Neural cell (in vitro differentiated cells): ENCODE measurements at regions not wholly inside any gene's neighbourhood (a gene's known extent, or its start where the extent isn't known, plus 50 kb on each side); places are given as distances from the start of the nearest gene placed in this dataset.

Experiments
- H2AFZ ChIP-seq: fragments of 200-600, 300-800 bp; sonication (generic), shearing (Covaris generic); 2 replicates; pipeline ENCODE4 v1.6.0; 2014; ENCODE audit warnings: low read depth, mild to moderate bottlenecking, antibody characterized with exemption, low read length, moderate library complexity
- H3F3A ChIP-seq: fragments of 200-600 bp; shearing (Covaris generic); 2 replicates; pipeline ENCODE4 v1.6.1; 2016; ENCODE audit warnings: mild to moderate bottlenecking, moderate library complexity, mixed read lengths, antibody characterized with exemption, low read length; ENCODE audit not compliant: insufficient read depth, poor library complexity, severe bottlenecking
- H3K27ac ChIP-seq: fragments of 200-600, 300-800 bp; sonication (generic), shearing (Covaris generic); 2 replicates; pipeline ENCODE4 v1.5.1; 2014; ENCODE audit warnings: mild to moderate bottlenecking, low read length, moderate library complexity
- H3K27me3 ChIP-seq: fragments of 300-800, 200-600 bp; sonication (generic), shearing (Covaris generic); 2 replicates; pipeline ENCODE4 v1.6.0; 2014; ENCODE audit warnings: mild to moderate bottlenecking, low read depth, low read length, moderate library complexity; ENCODE audit not compliant: insufficient read depth
- H3K36me3 ChIP-seq: fragments of 300-800, 200-600 bp; sonication (generic), shearing (Covaris generic); 2 replicates; pipeline ENCODE4 v1.5.1; 2014; ENCODE audit warnings: mild to moderate bottlenecking, antibody characterized with exemption, low read length, moderate library complexity; ENCODE audit not compliant: insufficient read depth
- H3K4me2 ChIP-seq: fragments of 300-800, 200-600 bp; sonication (generic), shearing (Covaris generic); 2 replicates; pipeline ENCODE4 v1.6.0; 2014; ENCODE audit warnings: mild to moderate bottlenecking, low read length
- H3K4me3 ChIP-seq: fragments of 300-800, 200-600 bp; sonication (generic), shearing (Covaris generic); 2 replicates; pipeline ENCODE4 v1.5.1; 2014; ENCODE audit warnings: mild to moderate bottlenecking, low read length, moderate library complexity
- H3K79me2 ChIP-seq: fragments of 200-600 bp; shearing (Covaris generic); replicated peaks from 2 replicates; pipeline ENCODE4 v1.6.0; 2014; ENCODE audit warnings: mild to moderate bottlenecking, low read length, moderate library complexity; ENCODE audit not compliant: insufficient read depth
- H3K9ac ChIP-seq: fragments of 300-800, 200-600 bp; sonication (generic), shearing (Covaris generic); 2 replicates; pipeline ENCODE4 v1.6.1; 2016; ENCODE audit warnings: mild to moderate bottlenecking, low read length, mixed read lengths
- H3K9me2 ChIP-seq: fragments of 200-600 bp; shearing (Covaris generic); 2 replicates; pipeline ENCODE4 v1.6.1; 2016; ENCODE audit warnings: mild to moderate bottlenecking, low read length, mixed read lengths; ENCODE audit not compliant: insufficient read depth
- H3K9me3 ChIP-seq: fragments of 200-600, 300-800 bp; sonication (generic), shearing (Covaris generic); 2 replicates; pipeline ENCODE4 v1.6.1; 2016; ENCODE audit warnings: mild to moderate bottlenecking, mixed run types, low read length, moderate library complexity, mixed read lengths
- H4K20me1 ChIP-seq: fragments of 200-600 bp; shearing (Covaris generic); 2 replicates; pipeline ENCODE4 v1.6.1; 2016; ENCODE audit warnings: mild to moderate bottlenecking, mixed run types; ENCODE audit not compliant: insufficient read depth
- EP300 ChIP-seq: fragments of 450-650 bp; conservative IDR thresholded peaks from 2 replicates; pipeline ENCODE4 v1.6.1; 2014; ENCODE audit warnings: antibody characterized with exemption, mild to moderate bottlenecking, moderate library complexity; ENCODE audit not compliant: poor library complexity, severe bottlenecking
- EZH2 ChIP-seq: fragments of 200-600, 300-800 bp; shearing (Covaris generic), sonication (generic); IDR thresholded peaks from 2 replicates; pipeline ENCODE4 v1.6.1; 2014; ENCODE audit warnings: antibody characterized with exemption, low read length, borderline replicate concordance, mild to moderate bottlenecking; ENCODE audit not compliant: insufficient read depth, poor library complexity, severe bottlenecking
- MXI1 ChIP-seq: fragments of 450-650 bp; conservative IDR thresholded peaks from 2 replicates; pipeline ENCODE4 v1.6.1; 2014; ENCODE audit warnings: antibody characterized with exemption, mild to moderate bottlenecking; ENCODE audit not compliant: poor library complexity, severe bottlenecking
- POLR2AphosphoS5 ChIP-seq: IDR thresholded peaks from 2 replicates; pipeline ENCODE4 v1.6.1; 2012
- RAD21 ChIP-seq: fragments of 450-650 bp; conservative IDR thresholded peaks from 2 replicates; pipeline ENCODE4 v1.6.1; 2014; ENCODE audit warnings: antibody characterized with exemption, mild to moderate bottlenecking, moderate library complexity
- REST ChIP-seq: IDR thresholded peaks from 2 replicates; pipeline ENCODE4 v1.6.1; 2012; ENCODE audit warnings: borderline replicate concordance
- SMC3 ChIP-seq: fragments of 450-650 bp; conservative IDR thresholded peaks from 2 replicates; pipeline ENCODE4 v1.6.1; 2014; ENCODE audit warnings: antibody characterized with exemption, mild to moderate bottlenecking, moderate library complexity; ENCODE audit not compliant: poor library complexity
- TAF1 ChIP-seq: IDR thresholded peaks from 2 replicates; pipeline ENCODE4 v1.6.1; 2012; ENCODE audit warnings: low read depth
- TF ChIP-seq, protein P1 (sequence below): fragments of 450-650 bp; IDR thresholded peaks from 2 replicates; pipeline ENCODE4 v1.5.1; 2014; ENCODE audit warnings: antibody characterized with exemption, mild to moderate bottlenecking, moderate library complexity; ENCODE audit not compliant: poor library complexity, severe bottlenecking

DNA sequence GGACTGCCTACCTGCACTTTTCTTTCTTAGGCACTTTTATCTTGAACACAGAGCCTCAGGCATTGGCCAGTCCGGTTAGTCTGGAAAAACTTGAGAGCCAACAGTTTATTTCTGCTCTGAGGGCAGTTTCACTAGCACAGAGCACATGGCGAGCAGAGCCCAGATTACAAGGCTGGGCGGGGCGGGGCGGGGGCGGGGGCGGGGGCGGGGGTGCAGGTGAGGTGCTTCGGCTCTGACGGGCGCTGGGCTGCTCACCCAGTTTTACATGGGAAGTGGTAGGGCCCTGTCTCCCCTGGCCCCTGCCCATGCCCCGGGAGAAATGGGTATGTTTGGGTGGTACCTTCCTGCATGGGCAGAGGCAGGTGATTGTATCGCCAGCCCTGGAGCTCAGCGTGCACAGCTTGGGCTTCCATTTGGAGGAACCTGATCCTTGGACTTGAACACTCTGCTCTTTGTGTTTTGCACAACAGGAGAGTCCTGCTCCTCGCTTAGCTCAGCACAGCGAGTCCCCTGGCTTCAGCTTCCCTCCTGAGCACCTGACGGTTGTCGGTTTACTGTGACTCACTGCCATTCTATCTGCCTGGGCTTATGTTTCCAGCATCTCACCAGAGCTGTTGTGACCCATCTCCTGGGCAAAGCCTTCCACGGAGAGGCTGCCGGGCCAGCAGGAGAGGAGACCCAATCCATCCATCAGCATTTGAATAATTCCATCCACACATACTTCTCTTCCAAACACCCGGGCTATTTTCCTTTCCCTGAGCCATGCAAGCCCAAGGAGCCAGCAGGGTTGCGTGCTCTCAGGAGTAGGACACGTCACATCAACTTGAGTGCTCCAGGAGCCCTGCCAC is 108.5 kb downstream of the ARF6 start:
- no peaks in the 10 kb centered on the region for H3K36me3 ChIP-seq
- no peak overlapping the region for H3K4me2 ChIP-seq
- no peak overlapping the region for H2AFZ ChIP-seq
- no peaks in the 10 kb centered on the region for H3K79me2 ChIP-seq
- H3K27me3 ChIP-seq: peaks cover 29% of the 10 kb centered on the region
- H3K9me3 ChIP-seq: no peaks in the 10 kb centered on the region
- no peaks in the 10 kb centered on the region for H4K20me1 ChIP-seq
- no peaks in the 10 kb centered on the region for H3F3A ChIP-seq
- H3K9me2 ChIP-seq: no peaks in the 10 kb centered on the region
- no peak overlapping the region for H3K27ac ChIP-seq
- TF ChIP-seq EP300: no peak
- no peak for TF ChIP-seq EZH2
- TF ChIP-seq SMC3: no peak
- no peak for TF ChIP-seq POLR2AphosphoS5
- no peak for TF ChIP-seq RAD21
- no peak for TF ChIP-seq MXI1
- TF ChIP-seq TAF1: no peak
- no peak for TF ChIP-seq REST
- TF ChIP-seq, protein P1, sequence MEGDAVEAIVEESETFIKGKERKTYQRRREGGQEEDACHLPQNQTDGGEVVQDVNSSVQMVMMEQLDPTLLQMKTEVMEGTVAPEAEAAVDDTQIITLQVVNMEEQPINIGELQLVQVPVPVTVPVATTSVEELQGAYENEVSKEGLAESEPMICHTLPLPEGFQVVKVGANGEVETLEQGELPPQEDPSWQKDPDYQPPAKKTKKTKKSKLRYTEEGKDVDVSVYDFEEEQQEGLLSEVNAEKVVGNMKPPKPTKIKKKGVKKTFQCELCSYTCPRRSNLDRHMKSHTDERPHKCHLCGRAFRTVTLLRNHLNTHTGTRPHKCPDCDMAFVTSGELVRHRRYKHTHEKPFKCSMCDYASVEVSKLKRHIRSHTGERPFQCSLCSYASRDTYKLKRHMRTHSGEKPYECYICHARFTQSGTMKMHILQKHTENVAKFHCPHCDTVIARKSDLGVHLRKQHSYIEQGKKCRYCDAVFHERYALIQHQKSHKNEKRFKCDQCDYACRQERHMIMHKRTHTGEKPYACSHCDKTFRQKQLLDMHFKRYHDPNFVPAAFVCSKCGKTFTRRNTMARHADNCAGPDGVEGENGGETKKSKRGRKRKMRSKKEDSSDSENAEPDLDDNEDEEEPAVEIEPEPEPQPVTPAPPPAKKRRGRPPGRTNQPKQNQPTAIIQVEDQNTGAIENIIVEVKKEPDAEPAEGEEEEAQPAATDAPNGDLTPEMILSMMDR: no peak
- H3K9ac ChIP-seq: no peak overlapping the region
- H3K4me3 ChIP-seq: no peak overlapping the region

GRCh38 chr14:50001999-50002925 is 109.4 kb downstream of the ARF6 start:
- no peaks in the 10 kb centered on the region for H4K20me1 ChIP-seq
- TF ChIP-seq RAD21: no peak
- TF ChIP-seq, protein P1: no peak
- no peak for TF ChIP-seq SMC3
- no peak for TF ChIP-seq MXI1
- no peak for TF ChIP-seq EZH2
- no peak for TF ChIP-seq POLR2AphosphoS5
- no peak for TF ChIP-seq TAF1
- TF ChIP-seq REST: no peak
- TF ChIP-seq EP300: no peak
- no peaks in the 10 kb centered on the region for H3K9me2 ChIP-seq
- H3K79me2 ChIP-seq: no peaks in the 10 kb centered on the region
- H3K27ac ChIP-seq: no peak overlapping the region
- no peak overlapping the region for H3K9ac ChIP-seq
- H3K4me3 ChIP-seq: no peak overlapping the region
- no peak overlapping the region for H2AFZ ChIP-seq
- peaks cover 29% of the 10 kb centered on the region for H3K27me3 ChIP-seq
- H3F3A ChIP-seq: no peaks in the 10 kb centered on the region
- no peaks in the 10 kb centered on the region for H3K9me3 ChIP-seq
- no peak overlapping the region for H3K4me2 ChIP-seq
- H3K36me3 ChIP-seq: no peaks in the 10 kb centered on the region
